ENCODE measurements at regions not wholly inside any gene's neighbourhood (a gene's known extent, or its start where the extent isn't known, plus 50 kb on each side); places are given as distances from the start of the nearest gene placed in this dataset.

- ChIA-PET CTCF (no interaction called here), POLR2A (no interaction called here)
- TF ChIP-seq ESRRA (IDR thresholded peaks at IDR 0.05; ENCODE audit: borderline replicate concordance, low read length) (no peak), TP53 (CRISPR knock-in tag; IDR thresholded peaks at IDR 0.05) (no peak), JUN (IDR thresholded peaks at IDR 0.05) (no peak)
- Histone ChIP-seq H3K27ac (no peak overlapping the region), H3K4me1 (no peaks in the 10 kb centered on the region), H3K9me3 (no peaks in the 10 kb centered on the region), H3K4me3 (no peak overlapping the region), H3K4me2 (no peak overlapping the region)
- WGBS (ENCODE audit: missing lambda C conversion rate), result 22% methylated on average over 4 of the region's 4 CpGs
- DNase-seq (ENCODE audit: low read depth in 1 of 2, low spot score in 1 of 2), result no peak
- ATAC-seq, result no peak
- no peak for FAIRE-seq
Observed at GRCh38 chr4:12968345-12968744, 515.8 kb downstream of the RAB28 start.

GRCh38 chr4:12966726-12967125 lies 517.4 kb downstream of the RAB28 start:
- no peak overlapping the region for H3K27ac ChIP-seq
- CTCF ChIA-PET, result no interaction called here
- FAIRE-seq (no peak), ATAC-seq (no peak), DNase-seq (ENCODE audit: low read depth in 1 of 2, low spot score in 1 of 2) (no peak)
- POLR2A ChIA-PET, result no interaction called here
- no peak overlapping the region for H3K4me2 ChIP-seq
- TF ChIP-seq ZFP36 (IDR thresholded peaks at IDR 0.05; ENCODE audit: borderline replicate concordance, partially characterized antibody) (no peak), PBX3 (IDR thresholded peaks at IDR 0.05) (no peak), ZSCAN20 (CRISPR knock-in tag; IDR thresholded peaks at IDR 0.05) (no peak), SMC3 (IDR thresholded peaks at IDR 0.05) (no peak), REST (IDR thresholded peaks at IDR 0.05) (no peak), RNF2 (IDR thresholded peaks at IDR 0.05; ENCODE audit: borderline replicate concordance, low read depth) (no peak), EHF (CRISPR knock-in tag; IDR thresholded peaks at IDR 0.05) (no peak), TFCP2L1 (CRISPR knock-in tag; IDR thresholded peaks at IDR 0.05) (no peak), CHD4 (IDR thresholded peaks at IDR 0.05; ENCODE audit: borderline replicate concordance) (no peak), SREBF2 (IDR thresholded peaks at IDR 0.05) (no peak), POLR2A (IDR thresholded peaks at IDR 0.05; ENCODE audit: low read length) (no peak), USF2 (IDR thresholded peaks at IDR 0.05) (no peak), KDM5A (IDR thresholded peaks at IDR 0.05) (no peak), PHF8 (IDR thresholded peaks at IDR 0.05; ENCODE audit: borderline replicate concordance, low read depth) (no peak), CBX8 (IDR thresholded peaks at IDR 0.05) (no peak), MAX (IDR thresholded peaks at IDR 0.05) (no peak), CEBPB (IDR thresholded peaks at IDR 0.05) (no peak), BHLHE40 (IDR thresholded peaks at IDR 0.05; ENCODE audit: low read depth, low read length) (no peak)
- H3K4me3 ChIP-seq, result no peak overlapping the region
- 15% methylated on average over 5 of the region's 5 CpGs for WGBS (ENCODE audit: missing lambda C conversion rate)
- no peaks in the 10 kb centered on the region for H3K9me3 ChIP-seq
- no peaks in the 10 kb centered on the region for H3K4me1 ChIP-seq

- CTCF ChIA-PET, result no interaction called here
- H3K27ac ChIP-seq, result no peak overlapping the region
- FAIRE-seq (no peak), DNase-seq (ENCODE audit: low read depth in 1 of 2, low spot score in 1 of 2) (no peak), ATAC-seq (no peak)
- no peak for TF ChIP-seq NPAS2 (CRISPR knock-in tag; IDR thresholded peaks at IDR 0.05; ENCODE audit: borderline replicate concordance)
- TF ChIP-seq EHF (CRISPR knock-in tag; IDR thresholded peaks at IDR 0.05), result no peak
- no peak for TF ChIP-seq HDAC2 (IDR thresholded peaks at IDR 0.05)
- no peak for TF ChIP-seq JUN (IDR thresholded peaks at IDR 0.05)
- no peak for TF ChIP-seq PHF8 (IDR thresholded peaks at IDR 0.05; ENCODE audit: borderline replicate concordance, low read depth)
- TF ChIP-seq POLR2AphosphoS2 (conservative IDR thresholded peaks at IDR 0.05; ENCODE audit: low read length), result no peak
- TF ChIP-seq KDM5A (IDR thresholded peaks at IDR 0.05), result no peak
- no peak for TF ChIP-seq RAD21 (conservative IDR thresholded peaks at IDR 0.05 in 1 of 2, IDR thresholded peaks at IDR 0.05 in 1 of 2)
- TF ChIP-seq HMGXB4 (CRISPR knock-in tag; IDR thresholded peaks at IDR 0.05; ENCODE audit: borderline replicate concordance), result no peak
- TF ChIP-seq HOXB13 (CRISPR knock-in tag; IDR thresholded peaks at IDR 0.05; ENCODE audit: low read depth), result no peak
- no peak for TF ChIP-seq FOSB (CRISPR knock-in tag; IDR thresholded peaks at IDR 0.05)
- H3K9me3 ChIP-seq, result no peaks in the 10 kb centered on the region
- no peak overlapping the region for H3K4me3 ChIP-seq
- POLR2A ChIA-PET, result no interaction called here
- no peak overlapping the region for H3K4me2 ChIP-seq
- H3K4me1 ChIP-seq, result no peaks in the 10 kb centered on the region
- WGBS (ENCODE audit: missing lambda C conversion rate), result 3% methylated on average over 4 of the region's 4 CpGs
Observed at GRCh38 chr4:12965334-12965733, 518.8 kb downstream of the RAB28 start.
